IPS-NIHi7 (cell line): ENCODE measurements at regions not wholly inside any gene's neighbourhood (a gene's known extent, or its start where the extent isn't known, plus 50 kb on each side); places are given as distances from the start of the nearest gene placed in this dataset.
A peak's percentile ranks its signal among the peaks of the same experiment; 100 is the strongest.
"Not testable (repeated sequence)": the region's sequence is repeated elsewhere in the genome, so short reads cannot be mapped to it uniquely, and the experiment has no call there.

Source experiments
- DNase-seq: peaks from one replicate; pipeline ENCODE4 v3.0.0; 2012; ENCODE audit warnings: mixed read lengths; ENCODE audit errors: extremely low spot score

- DNase-seq = not testable (repeated sequence)
Measured at GRCh38 chr10:61818251-61818650, 83.2 kb upstream of the ARID5B start.

- DNase-seq = no peak
Measured at GRCh38 chr10:61819208-61819607, 82.3 kb upstream of the ARID5B start.

GRCh38 chr10:61821153-61821552 is 80.3 kb upstream of the ARID5B start:
- DNase-seq = no peak

GRCh38 chr10:61821693-61822092 is 79.8 kb upstream of the ARID5B start:
- no peak for DNase-seq

- DNase-seq = no peak
Measured at GRCh38 chr10:61822096-61822495, 79.4 kb upstream of the ARID5B start.

- no peak for DNase-seq
Measured at GRCh38 chr10:61822781-61823230, 78.7 kb upstream of the ARID5B start.

- DNase-seq = no peak
Measured at GRCh38 chr10:61825001-61825400, 76.5 kb upstream of the ARID5B start.

GRCh38 chr10:61825628-61826027 is 75.9 kb upstream of the ARID5B start:
- no peak for DNase-seq

- no peak for DNase-seq
Measured at GRCh38 chr10:61828034-61828433, 73.5 kb upstream of the ARID5B start.

GRCh38 chr10:61828788-61829187 is 72.7 kb upstream of the ARID5B start:
- no peak for DNase-seq

GRCh38 chr10:61830072-61830845 is 71.2 kb upstream of the ARID5B start:
- no peak for DNase-seq

- no peak for DNase-seq
Measured at GRCh38 chr10:61830846-61831273, 70.6 kb upstream of the ARID5B start.

- DNase-seq = no peak
Measured at GRCh38 chr10:61832866-61833481, 68.5 kb upstream of the ARID5B start.

GRCh38 chr10:61834519-61834918 is 67.0 kb upstream of the ARID5B start:
- no peak for DNase-seq

- peak; percentile 50 for DNase-seq
Measured at GRCh38 chr10:61835069-61835945, 66.2 kb upstream of the ARID5B start.

GRCh38 chr10:61835946-61836887 is 65.3 kb upstream of the ARID5B start:
- no peak for DNase-seq

GRCh38 chr10:61836888-61837754 is 64.4 kb upstream of the ARID5B start:
- DNase-seq = no peak

- DNase-seq = no peak
Measured at GRCh38 chr10:61837755-61838171, 63.7 kb upstream of the ARID5B start.

GRCh38 chr10:61839916-61840315 is 61.6 kb upstream of the ARID5B start:
- no peak for DNase-seq

- no peak for DNase-seq
Measured at GRCh38 chr10:61840403-61840802, 61.1 kb upstream of the ARID5B start.
